GM08714 (cell line): ENCODE measurements at regions not wholly inside any gene's neighbourhood (a gene's known extent, or its start where the extent isn't known, plus 50 kb on each side); places are given as distances from the start of the nearest gene placed in this dataset.
"Not testable (repeated sequence)": the region's sequence is repeated elsewhere in the genome, so short reads cannot be mapped to it uniquely, and the experiment has no call there.

Experiments used
- H3K4me3 ChIP-seq: fragments of 200-500 bp; sonication (Bioruptor generic); 2 replicates; pipeline ENCODE4 v1.5.1; 2014; ENCODE audit warnings: mild to moderate bottlenecking, low read length, inconsistent platforms
- ZNF274 ChIP-seq: IDR thresholded peaks from 2 replicates; pipeline ENCODE4 v1.6.1; 2012; ENCODE audit warnings: mild to moderate bottlenecking, low read depth, low read length

- no peak overlapping the region for H3K4me3 ChIP-seq
- no peak for TF ChIP-seq ZNF274
Measured at GRCh38 chr14:105689722-105690121, 163.3 kb downstream of the TMEM121 start.

GRCh38 chr14:105690671-105691070 is 164.3 kb downstream of the TMEM121 start:
- H3K4me3 ChIP-seq: no peak overlapping the region
- no peak for TF ChIP-seq ZNF274

GRCh38 chr14:105691321-105692109 is 165.1 kb downstream of the TMEM121 start:
- H3K4me3 ChIP-seq: not testable (repeated sequence)

GRCh38 chr14:105692110-105692685 is 165.8 kb downstream of the TMEM121 start:
- H3K4me3 ChIP-seq: not testable (repeated sequence)

GRCh38 chr14:105694961-105695360 is 168.6 kb downstream of the TMEM121 start:
- no peak overlapping the region for H3K4me3 ChIP-seq
- no peak for TF ChIP-seq ZNF274

GRCh38 chr14:105696388-105696787 is 170.0 kb downstream of the TMEM121 start:
- H3K4me3 ChIP-seq: not testable (repeated sequence)

- H3K4me3 ChIP-seq: not testable (repeated sequence)
Measured at GRCh38 chr14:105697414-105697813, 171.0 kb downstream of the TMEM121 start.

- not testable (repeated sequence) for H3K4me3 ChIP-seq
Measured at GRCh38 chr14:105697955-105698354, 171.6 kb downstream of the TMEM121 start.

- not testable (repeated sequence) for H3K4me3 ChIP-seq
Measured at GRCh38 chr14:105698940-105699556, 172.7 kb downstream of the TMEM121 start.

- H3K4me3 ChIP-seq: not testable (repeated sequence)
Measured at GRCh38 chr14:105699706-105700105, 173.3 kb downstream of the TMEM121 start.

- H3K4me3 ChIP-seq: peak overlapping the region; percentile 13; the same call in 1 of the 2 replicates
Measured at GRCh38 chr14:105700146-105700545, 173.8 kb downstream of the TMEM121 start.

GRCh38 chr14:105700622-105701288 is 174.4 kb downstream of the TMEM121 start:
- peak overlapping the region; percentile 13; the same call in 1 of the 2 replicates for H3K4me3 ChIP-seq
- no peak for TF ChIP-seq ZNF274

GRCh38 chr14:105701456-105702274 is 175.3 kb downstream of the TMEM121 start:
- no peak overlapping the region for H3K4me3 ChIP-seq
- no peak for TF ChIP-seq ZNF274

- no peak overlapping the region for H3K4me3 ChIP-seq
- no peak for TF ChIP-seq ZNF274
Measured at GRCh38 chr14:105702275-105702817, 176.0 kb downstream of the TMEM121 start.

- not testable (repeated sequence) for H3K4me3 ChIP-seq
Measured at GRCh38 chr14:105703044-105703665, 176.8 kb downstream of the TMEM121 start.

- H3K4me3 ChIP-seq: not testable (repeated sequence)
Measured at GRCh38 chr14:105704091-105704490, 177.7 kb downstream of the TMEM121 start.

- H3K4me3 ChIP-seq: not testable (repeated sequence)
Measured at GRCh38 chr14:105704492-105704891, 178.1 kb downstream of the TMEM121 start.

GRCh38 chr14:105705512-105705861 is 179.1 kb downstream of the TMEM121 start:
- not testable (repeated sequence) for H3K4me3 ChIP-seq
